Mesothelial cell of epicardium (in vitro differentiated cells): ENCODE measurements at regions not wholly inside any gene's neighbourhood (a gene's known extent, or its start where the extent isn't known, plus 50 kb on each side); places are given as distances from the start of the nearest gene placed in this dataset.

Source experiments
- DNase-seq, 2 experiments: peaks; one replicate each; pipeline ENCODE4 v3.0.0; 2021; ENCODE audit warnings: low spot score in 2 of 2; ENCODE audit not compliant: unreplicated experiment in 2 of 2
- H3K27ac Mint-ChIP-seq: 2 replicates; pipeline ENCODE4 v1.8.0; 2021; ENCODE audit warnings: mixed read lengths
- H3K27me3 Mint-ChIP-seq: 2 replicates; pipeline ENCODE4 v1.8.0; 2021; ENCODE audit warnings: low read depth, mixed read lengths
- H3K36me3 Mint-ChIP-seq: 2 replicates; pipeline ENCODE4 v1.8.0; 2021; ENCODE audit warnings: mixed read lengths
- H3K4me1 Mint-ChIP-seq: 2 replicates; pipeline ENCODE4 v1.8.0; 2021; ENCODE audit warnings: mixed read lengths
- H3K4me3 Mint-ChIP-seq: 2 replicates; pipeline ENCODE4 v1.8.0; 2021; ENCODE audit warnings: mild to moderate bottlenecking, moderate library complexity, mixed read lengths
- H3K9me3 Mint-ChIP-seq: 2 replicates; pipeline ENCODE4 v1.8.0; 2021; ENCODE audit warnings: mixed read lengths
- CTCF ChIP-seq: fragments of 200-600 bp; sonication (generic); IDR thresholded peaks from one replicate; pipeline ENCODE4 v1.5.0; 2021; ENCODE audit warnings: antibody characterized with exemption; ENCODE audit not compliant: unreplicated experiment

GRCh38 chr6:154614641-154615040, 104.2 kb upstream of the CNKSR3 start:
- Mint-ChIP-seq H3K27me3 (no peaks in the 10 kb centered on the region), H3K4me3 (no peak overlapping the region), H3K4me1 (peaks cover 13% of the 10 kb centered on the region), H3K27ac (no peak overlapping the region), H3K9me3 (no peaks in the 10 kb centered on the region), H3K36me3 (no peaks in the 10 kb centered on the region)
- no peak for DNase-seq
- no peak for TF ChIP-seq CTCF

- H3K9me3 Mint-ChIP-seq, result no peaks in the 10 kb centered on the region
- DNase-seq, result peak in 1 of 2 experiments; percentile 23
- H3K36me3 Mint-ChIP-seq, result no peaks in the 10 kb centered on the region
- H3K27ac Mint-ChIP-seq, result no peak overlapping the region
- no peak for TF ChIP-seq CTCF
- no peaks in the 10 kb centered on the region for H3K27me3 Mint-ChIP-seq
- peaks cover 9% of the 10 kb centered on the region for H3K4me1 Mint-ChIP-seq
- no peak overlapping the region for H3K4me3 Mint-ChIP-seq
These were observed 105.1 kb upstream of the CNKSR3 start for GRCh38 chr6:154615483-154616025.

- Mint-ChIP-seq H3K27me3 (no peaks in the 10 kb centered on the region), H3K27ac (no peak overlapping the region), H3K4me3 (no peak overlapping the region), H3K9me3 (no peaks in the 10 kb centered on the region), H3K36me3 (no peaks in the 10 kb centered on the region), H3K4me1 (peaks cover 9% of the 10 kb centered on the region)
- DNase-seq, result no peak
- no peak for TF ChIP-seq CTCF
These were observed 106.7 kb upstream of the CNKSR3 start for GRCh38 chr6:154617175-154617574.

GRCh38 chr6:154619146-154619545, 108.7 kb upstream of the CNKSR3 start:
- no peaks in the 10 kb centered on the region for H3K9me3 Mint-ChIP-seq
- H3K36me3 Mint-ChIP-seq, result no peaks in the 10 kb centered on the region
- DNase-seq, result no peak
- no peak overlapping the region for H3K4me3 Mint-ChIP-seq
- no peak overlapping the region for H3K27ac Mint-ChIP-seq
- peaks cover 8% of the 10 kb centered on the region for H3K4me1 Mint-ChIP-seq
- no peak for TF ChIP-seq CTCF
- H3K27me3 Mint-ChIP-seq, result no peaks in the 10 kb centered on the region

- Mint-ChIP-seq H3K4me1 (peaks cover 3% of the 10 kb centered on the region), H3K27me3 (no peaks in the 10 kb centered on the region), H3K27ac (no peak overlapping the region), H3K36me3 (no peaks in the 10 kb centered on the region), H3K9me3 (peaks cover 5% of the 10 kb centered on the region), H3K4me3 (no peak overlapping the region)
- no peak for DNase-seq
- no peak for TF ChIP-seq CTCF
These were observed 111.2 kb upstream of the CNKSR3 start for GRCh38 chr6:154621686-154622085.
